HUES64 (cell line): ENCODE measurements at regions not wholly inside any gene's neighbourhood (a gene's known extent, or its start where the extent isn't known, plus 50 kb on each side); places are given as distances from the start of the nearest gene placed in this dataset.

Experiments used
- H3K27ac ChIP-seq: 2 replicates; pipeline ENCODE4 v1.7.0; 2013; ENCODE audit warnings: low read depth, low read length, inconsistent platforms
- H3K27me3 ChIP-seq: 2 replicates; pipeline ENCODE4 v1.6.1; 2013; ENCODE audit warnings: mild to moderate bottlenecking, low read length; ENCODE audit not compliant: insufficient read depth
- H3K36me3 ChIP-seq: 2 replicates; pipeline ENCODE4 v1.6.1; 2013; ENCODE audit warnings: mild to moderate bottlenecking, low read length; ENCODE audit not compliant: insufficient read depth
- H3K4me1 ChIP-seq: 2 replicates; pipeline ENCODE4 v1.6.1; 2013; ENCODE audit warnings: mild to moderate bottlenecking, low read length, moderate library complexity; ENCODE audit not compliant: insufficient read depth
- H3K4me3 ChIP-seq: 2 replicates; pipeline ENCODE4 v1.5.1; 2013; ENCODE audit warnings: mild to moderate bottlenecking, low read length, moderate library complexity
- H3K9ac ChIP-seq: 2 replicates; pipeline ENCODE4 v1.6.1; 2013; ENCODE audit warnings: mild to moderate bottlenecking, low read depth, low read length
- H3K9me3 ChIP-seq: 2 replicates; pipeline ENCODE4 v1.6.1; 2013; ENCODE audit warnings: low read depth, low read length; ENCODE audit not compliant: insufficient read depth
- WGBS: fragments of 150-250, 120-280 bp; methylation state at CpG from one replicate; pipeline ENCODE4 v1.1.7; 2013; ENCODE audit warnings: missing lambda C conversion rate; 5-methylcytosine and 5-hydroxymethylcytosine counted together

DNA sequence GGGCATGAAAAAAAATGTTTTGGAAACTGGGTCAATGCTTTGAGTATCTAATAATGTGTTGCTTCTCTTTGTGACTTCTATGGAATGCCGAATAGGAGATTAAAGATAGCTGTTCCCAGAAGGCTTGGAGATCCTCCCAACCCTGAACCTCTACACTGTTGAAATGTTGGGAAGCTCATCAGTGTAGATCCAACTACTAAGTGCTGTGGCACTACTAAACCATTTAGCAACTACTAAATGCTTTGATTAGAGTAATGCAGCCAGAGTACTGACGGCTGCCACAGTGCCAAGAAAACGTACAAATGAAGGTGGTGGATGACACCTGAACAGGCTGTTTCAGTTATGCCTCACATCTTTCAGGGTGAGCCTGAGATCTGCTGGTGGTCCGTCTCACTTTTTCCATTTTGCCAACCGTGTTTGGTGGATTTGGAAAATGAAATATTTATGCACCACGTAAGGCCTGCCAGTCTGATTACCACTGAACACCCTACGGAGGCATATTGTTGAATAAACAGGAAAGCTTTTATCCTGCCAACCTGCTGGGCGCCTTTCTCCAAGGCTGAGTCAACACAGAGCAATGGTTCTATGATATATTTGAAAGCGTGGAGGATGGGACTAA is 938.0 kb upstream of the FLRT2 start:
- no peak overlapping the region for H3K27ac ChIP-seq
- 92% methylated on average over 9 of the region's 9 CpGs for WGBS
- no peak overlapping the region for H3K9ac ChIP-seq
- no peaks in the 10 kb centered on the region for H3K27me3 ChIP-seq
- no peaks in the 10 kb centered on the region for H3K9me3 ChIP-seq
- no peaks in the 10 kb centered on the region for H3K36me3 ChIP-seq
- no peak overlapping the region for H3K4me3 ChIP-seq
- H3K4me1 ChIP-seq, result peaks cover 7% of the 10 kb centered on the region

GRCh38 chr14:84592770-84593169 is 937.2 kb upstream of the FLRT2 start:
- WGBS, result 97% methylated on average over 2 of the region's 2 CpGs
- H3K36me3 ChIP-seq, result no peaks in the 10 kb centered on the region
- H3K27ac ChIP-seq, result no peak overlapping the region
- H3K4me3 ChIP-seq, result no peak overlapping the region
- H3K27me3 ChIP-seq, result no peaks in the 10 kb centered on the region
- peaks cover 7% of the 10 kb centered on the region for H3K4me1 ChIP-seq
- H3K9ac ChIP-seq, result no peak overlapping the region
- no peaks in the 10 kb centered on the region for H3K9me3 ChIP-seq

DNA sequence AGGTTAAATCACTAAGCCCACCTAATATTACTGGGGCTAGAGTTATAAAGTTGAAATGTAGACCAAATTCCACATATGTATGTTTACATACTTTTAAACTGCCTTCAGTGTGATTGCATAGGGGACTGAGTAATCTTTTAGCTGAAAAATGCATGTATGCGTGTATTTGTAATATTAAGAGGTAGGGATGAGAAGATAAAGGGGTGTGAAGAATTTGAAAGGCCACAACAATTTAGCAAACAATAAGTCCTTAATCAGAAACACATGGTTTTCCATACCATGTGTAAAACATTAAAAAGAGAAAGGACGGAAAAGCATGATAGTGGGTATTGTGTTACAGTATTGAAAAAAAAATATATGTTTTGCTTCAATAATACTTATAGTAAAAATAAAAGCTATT is 919.9 kb upstream of the FLRT2 start:
- H3K9ac ChIP-seq, result no peak overlapping the region
- no peaks in the 10 kb centered on the region for H3K36me3 ChIP-seq
- WGBS, result 100% methylated on average over 1 of the region's 2 CpGs
- no peaks in the 10 kb centered on the region for H3K9me3 ChIP-seq
- H3K4me1 ChIP-seq, result no peaks in the 10 kb centered on the region
- no peak overlapping the region for H3K4me3 ChIP-seq
- no peak overlapping the region for H3K27ac ChIP-seq
- no peaks in the 10 kb centered on the region for H3K27me3 ChIP-seq

DNA sequence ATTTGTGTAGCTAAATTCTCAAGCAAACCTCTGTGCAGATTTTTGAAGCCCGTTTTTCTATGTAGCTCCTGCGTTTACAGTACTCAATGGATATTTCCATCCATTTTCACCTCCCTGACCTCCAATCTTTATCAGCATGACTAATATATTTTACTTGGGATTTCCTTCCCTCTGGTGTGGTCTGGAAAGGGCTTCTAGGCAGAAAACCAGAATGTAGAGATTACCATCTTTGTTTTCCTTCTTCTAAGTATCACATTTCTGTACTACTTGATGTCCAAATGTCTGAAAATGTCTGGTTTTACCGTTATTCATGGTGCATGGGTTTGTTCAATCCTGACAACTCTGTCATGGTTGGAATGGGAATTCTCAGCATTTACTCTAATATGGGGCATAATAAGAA is 907.6 kb upstream of the FLRT2 start:
- Histone ChIP-seq H3K4me1 (no peaks in the 10 kb centered on the region), H3K27me3 (no peaks in the 10 kb centered on the region), H3K27ac (no peak overlapping the region), H3K36me3 (no peaks in the 10 kb centered on the region), H3K9ac (no peak overlapping the region), H3K9me3 (no peaks in the 10 kb centered on the region), H3K4me3 (no peak overlapping the region)
- WGBS, result 96% methylated on average over 3 of the region's 3 CpGs

DNA sequence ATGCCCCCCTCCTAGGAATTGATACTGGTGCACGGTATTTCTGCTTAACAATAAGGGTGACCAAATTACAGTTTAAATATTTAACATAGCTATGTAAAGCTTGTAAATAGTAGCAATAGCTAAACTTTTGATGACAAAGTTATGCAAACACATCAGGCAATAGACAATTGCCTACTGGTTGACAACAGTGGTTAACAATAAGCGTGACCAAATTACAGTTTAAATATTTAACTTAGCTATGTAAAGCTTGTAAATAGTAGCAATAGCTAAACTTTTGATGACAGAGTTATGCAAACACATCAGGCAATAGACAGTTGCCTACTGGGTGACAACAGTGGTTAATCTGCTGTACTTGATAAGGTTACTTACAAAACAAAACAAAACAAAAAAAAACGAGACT is 886.5 kb upstream of the FLRT2 start:
- 92% methylated on average over 2 of the region's 3 CpGs for WGBS

DNA sequence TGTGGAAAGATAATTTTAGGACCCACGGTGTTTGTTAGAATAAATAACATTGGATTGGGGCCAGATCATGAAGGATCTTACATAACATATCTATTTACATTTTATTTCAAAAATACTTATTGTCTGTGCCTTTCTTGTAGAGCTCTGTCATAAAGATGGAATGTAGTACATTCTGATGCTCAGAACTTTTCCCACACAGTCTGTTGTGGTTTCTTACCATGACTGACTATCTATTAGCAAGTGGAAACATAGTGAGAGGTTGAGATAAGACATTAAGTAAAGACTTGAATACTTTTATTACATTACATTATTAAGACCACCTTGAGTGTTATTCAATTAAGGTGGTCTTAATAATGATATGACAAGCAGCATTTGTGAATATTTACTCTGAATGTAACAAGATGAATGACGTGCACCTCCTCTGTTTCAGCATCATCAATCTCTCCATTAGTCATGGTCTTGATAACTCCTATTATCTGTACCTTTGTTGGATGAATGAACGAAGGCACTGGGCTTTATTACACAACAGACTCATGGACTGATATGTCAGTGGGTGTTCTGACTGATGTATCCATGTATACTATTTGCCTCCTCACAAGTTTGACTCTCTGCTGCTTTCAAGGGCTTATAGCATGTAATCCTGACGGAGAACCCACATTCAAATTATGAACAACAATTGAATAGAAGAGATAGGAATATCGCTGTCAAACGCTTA is 883.0 kb upstream of the FLRT2 start:
- 94% methylated on average over 2 of the region's 6 CpGs for WGBS
- no peaks in the 10 kb centered on the region for H3K36me3 ChIP-seq
- H3K4me3 ChIP-seq, result no peak overlapping the region
- no peak overlapping the region for H3K9ac ChIP-seq
- H3K9me3 ChIP-seq, result no peaks in the 10 kb centered on the region
- no peaks in the 10 kb centered on the region for H3K27me3 ChIP-seq
- no peak overlapping the region for H3K27ac ChIP-seq
- H3K4me1 ChIP-seq, result peaks cover 4% of the 10 kb centered on the region; the same call in 1 of the 2 replicates

More for the DNA sequence above, 886.5 kb upstream of the FLRT2 start:
- no peaks in the 10 kb centered on the region for H3K9me3 ChIP-seq
- no peak overlapping the region for H3K27ac ChIP-seq
- H3K4me1 ChIP-seq, result peaks cover 4% of the 10 kb centered on the region; the same call in 1 of the 2 replicates
- H3K9ac ChIP-seq, result no peak overlapping the region
- no peaks in the 10 kb centered on the region for H3K27me3 ChIP-seq
- H3K36me3 ChIP-seq, result no peaks in the 10 kb centered on the region
- no peak overlapping the region for H3K4me3 ChIP-seq

DNA sequence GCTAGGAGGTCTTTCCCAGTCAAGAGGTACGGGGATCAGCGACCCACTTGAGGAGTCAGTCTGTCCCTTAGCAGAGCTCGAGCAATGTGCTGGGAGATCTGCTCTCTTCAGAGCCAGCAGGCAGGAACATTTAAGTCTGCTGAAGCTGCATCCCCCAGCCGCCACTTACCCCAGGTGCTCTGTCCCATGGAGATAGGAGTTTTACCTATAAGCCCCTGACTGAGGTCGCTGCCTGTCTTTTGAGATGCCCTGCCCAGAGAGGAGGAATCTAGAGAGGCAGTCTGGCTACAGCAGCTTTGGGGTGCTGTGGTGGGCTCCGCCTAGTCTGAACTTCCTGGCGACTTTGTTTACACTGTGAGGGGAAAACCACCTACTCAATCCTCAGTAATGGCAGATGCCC is 874.9 kb upstream of the FLRT2 start:
- WGBS, result 88% methylated on average over 7 of the region's 7 CpGs
- Histone ChIP-seq H3K9ac (no peak overlapping the region), H3K9me3 (no peaks in the 10 kb centered on the region), H3K27ac (no peak overlapping the region), H3K4me1 (no peaks in the 10 kb centered on the region), H3K27me3 (no peaks in the 10 kb centered on the region), H3K4me3 (no peak overlapping the region), H3K36me3 (no peaks in the 10 kb centered on the region)

GRCh38 chr14:84657911-84658310 is 872.0 kb upstream of the FLRT2 start:
- H3K9me3 ChIP-seq, result no peaks in the 10 kb centered on the region
- WGBS, result 83% methylated on average over 1 of the region's 1 CpG

DNA sequence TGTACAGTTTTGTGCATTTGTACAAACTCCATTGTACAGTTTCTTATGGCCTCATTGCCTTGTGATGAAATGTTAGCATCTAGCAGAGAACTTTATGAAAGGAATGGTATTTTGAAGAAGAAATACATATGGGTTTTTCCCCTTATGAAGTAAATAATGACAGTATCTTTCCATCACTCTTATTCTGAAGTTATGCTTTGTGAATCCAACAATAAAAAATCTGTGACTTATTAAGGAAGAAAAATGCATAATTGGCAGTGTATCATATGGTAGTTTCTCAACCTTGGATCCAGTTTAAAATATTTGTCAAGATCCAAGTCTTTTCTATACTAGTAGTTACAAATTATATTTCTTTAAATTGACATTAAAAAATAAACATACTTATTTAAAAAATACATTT is 859.1 kb upstream of the FLRT2 start:
- Histone ChIP-seq H3K4me1 (no peaks in the 10 kb centered on the region), H3K27me3 (no peaks in the 10 kb centered on the region), H3K27ac (no peak overlapping the region), H3K9ac (no peak overlapping the region), H3K36me3 (no peaks in the 10 kb centered on the region), H3K9me3 (no peaks in the 10 kb centered on the region), H3K4me3 (no peak overlapping the region)

More at GRCh38 chr14:84657911-84658310, 872.0 kb upstream of the FLRT2 start:
- Histone ChIP-seq H3K27ac (no peak overlapping the region), H3K36me3 (no peaks in the 10 kb centered on the region), H3K4me1 (no peaks in the 10 kb centered on the region), H3K4me3 (no peak overlapping the region), H3K9ac (no peak overlapping the region), H3K27me3 (no peaks in the 10 kb centered on the region)

DNA sequence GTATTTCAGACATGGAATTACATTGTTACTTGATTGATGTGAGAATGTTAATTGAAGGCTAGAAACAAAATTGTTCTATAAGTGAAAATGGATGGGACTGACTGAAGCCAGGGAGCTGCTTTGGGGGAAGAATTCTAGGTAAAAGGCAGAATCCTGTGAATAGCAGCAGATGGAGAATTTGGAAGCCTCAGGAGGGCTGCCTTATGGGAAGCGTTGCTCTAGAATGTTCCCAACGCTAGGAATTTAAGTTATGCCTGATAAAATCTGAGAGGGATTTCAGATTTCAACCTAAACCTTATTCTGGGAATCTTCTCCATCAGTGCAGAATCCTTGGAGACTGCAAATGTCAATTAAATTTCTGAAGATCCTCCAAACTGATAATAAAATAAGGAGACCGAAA is 858.2 kb upstream of the FLRT2 start:
- Histone ChIP-seq H3K9me3 (no peaks in the 10 kb centered on the region), H3K9ac (no peak overlapping the region), H3K36me3 (no peaks in the 10 kb centered on the region), H3K4me3 (no peak overlapping the region), H3K27ac (no peak overlapping the region), H3K4me1 (no peaks in the 10 kb centered on the region), H3K27me3 (no peaks in the 10 kb centered on the region)
- WGBS, result 76% methylated on average over 2 of the region's 3 CpGs

DNA sequence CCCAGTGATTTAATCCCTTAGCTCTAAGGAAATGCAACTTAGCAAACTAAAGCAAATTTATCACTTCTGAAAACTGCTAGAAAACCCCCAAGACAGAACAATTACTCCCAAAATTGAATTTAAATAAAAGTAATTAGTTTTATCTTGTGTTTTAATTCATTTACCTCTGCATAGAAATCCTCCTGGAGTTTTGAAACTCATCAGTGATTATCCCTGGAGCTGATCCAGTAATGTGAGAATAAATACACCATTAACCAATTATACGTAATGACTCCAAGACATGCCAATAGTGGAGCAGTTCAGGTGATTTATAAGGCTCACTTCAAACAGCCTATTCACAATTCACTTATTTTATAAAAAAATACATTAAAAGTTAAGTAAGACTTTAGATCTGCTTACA is 855.3 kb upstream of the FLRT2 start:
- H3K4me3 ChIP-seq, result no peak overlapping the region
- no peaks in the 10 kb centered on the region for H3K9me3 ChIP-seq
- H3K9ac ChIP-seq, result no peak overlapping the region
- H3K27me3 ChIP-seq, result no peaks in the 10 kb centered on the region
- no peaks in the 10 kb centered on the region for H3K4me1 ChIP-seq
- H3K36me3 ChIP-seq, result no peaks in the 10 kb centered on the region
- 89% methylated on average over 1 of the region's 1 CpG for WGBS
- H3K27ac ChIP-seq, result no peak overlapping the region
